GM23338 (cell line): ENCODE measurements at regions not wholly inside any gene's neighbourhood (a gene's known extent, or its start where the extent isn't known, plus 50 kb on each side); places are given as distances from the start of the nearest gene placed in this dataset.

Source experiments
- ATAC-seq: fragments of 200-7000 bp; cut with Tn5 transposase; 3 replicates; pipeline ENCODE4 v1.9.1; 2020
- DNase-seq: peaks from one replicate; pipeline ENCODE4 v3.0.0-alpha.2; 2015; ENCODE audit warnings: low spot score
- H2AFZ ChIP-seq: fragments of 200-600 bp; sonication (generic); 2 replicates; pipeline ENCODE4 v1.8.0; 2016; ENCODE audit warnings: antibody characterized with exemption, mild to moderate bottlenecking, moderate library complexity
- H3F3A ChIP-seq: fragments of 200-600 bp; sonication (generic); replicated peaks from 2 replicates; pipeline ENCODE4 v1.8.0; 2017; ENCODE audit warnings: antibody characterized with exemption, mixed run types, low read depth
- H3K27ac ChIP-seq: fragments of 200-600 bp; sonication (generic); 2 replicates; pipeline ENCODE4 v1.6.1; 2016; ENCODE audit warnings: low read depth
- H3K27me3 ChIP-seq: fragments of 200-600 bp; sonication (generic); 2 replicates; pipeline ENCODE4 v1.8.0; 2016; ENCODE audit warnings: mild to moderate bottlenecking, mixed run types, moderate library complexity; ENCODE audit not compliant: insufficient read depth
- H3K36me3 ChIP-seq: fragments of 200-600 bp; sonication (generic); 2 replicates; pipeline ENCODE4 v1.8.0; 2016; ENCODE audit warnings: mild to moderate bottlenecking; ENCODE audit not compliant: insufficient read depth
- H3K4me1 ChIP-seq: fragments of 200-600 bp; sonication (generic); 2 replicates; pipeline ENCODE4 v1.8.0; 2016; ENCODE audit warnings: mild to moderate bottlenecking, moderate library complexity; ENCODE audit not compliant: insufficient read depth
- H3K4me2 ChIP-seq: fragments of 200-600 bp; sonication (generic); 2 replicates; pipeline ENCODE4 v1.7.1; 2017; ENCODE audit warnings: mixed run types
- H3K4me3 ChIP-seq: fragments of 200-600 bp; sonication (generic); 2 replicates; pipeline ENCODE4 v1.6.1; 2016; ENCODE audit warnings: mixed run types
- H3K79me2 ChIP-seq: fragments of 200-600 bp; sonication (generic); replicated peaks from 2 replicates; pipeline ENCODE4 v1.8.0; 2017; ENCODE audit warnings: mild to moderate bottlenecking; ENCODE audit not compliant: insufficient read depth
- H3K9me2 ChIP-seq: fragments of 200-600 bp; sonication (generic); 2 replicates; pipeline ENCODE4 v1.8.0; 2017; ENCODE audit not compliant: insufficient read depth
- H4K20me1 ChIP-seq: fragments of 200-600 bp; sonication (generic); replicated peaks from 2 replicates; pipeline ENCODE4 v1.8.0; 2017; ENCODE audit warnings: mild to moderate bottlenecking; ENCODE audit not compliant: insufficient read depth
- H3K27ac Mint-ChIP-seq: 2 replicates; pipeline ENCODE4 v1.8.0; 2020; ENCODE audit warnings: inconsistent platforms, mild to moderate bottlenecking, moderate library complexity, mixed read lengths
- H3K27me3 Mint-ChIP-seq: 3 replicates; pipeline ENCODE4 v1.8.0; 2022; ENCODE audit warnings: low read depth, mild to moderate bottlenecking, moderate library complexity, mixed read lengths, inconsistent platforms; ENCODE audit not compliant: insufficient read depth, poor library complexity
- H3K36me3 Mint-ChIP-seq: 3 replicates; pipeline ENCODE4 v1.8.0; 2021; ENCODE audit warnings: low read depth, mild to moderate bottlenecking, inconsistent platforms, moderate library complexity, mixed read lengths
- H3K4me1 Mint-ChIP-seq: 3 replicates; pipeline ENCODE4 v1.8.0; 2020; ENCODE audit warnings: mild to moderate bottlenecking, inconsistent platforms, mixed read lengths
- H3K4me3 Mint-ChIP-seq: 3 replicates; pipeline ENCODE4 v1.8.0; 2021; ENCODE audit warnings: moderate library complexity, mild to moderate bottlenecking, inconsistent platforms, mixed read lengths
- H3K9me3 Mint-ChIP-seq: 3 replicates; pipeline ENCODE4 v1.8.0; 2020; ENCODE audit warnings: moderate library complexity, mild to moderate bottlenecking, inconsistent platforms, mixed read lengths
- CREB1 ChIP-seq: fragments of 250-450 bp; sonication (Bioruptor Pico); IDR thresholded peaks from 2 replicates; pipeline ENCODE4 v1.5.0; 2020; ENCODE audit warnings: low read depth, mild to moderate bottlenecking, moderate library complexity
- EZH2 ChIP-seq: fragments of 200-600 bp; sonication (generic); IDR thresholded peaks from one replicate; pipeline ENCODE4 v1.8.0; 2017; ENCODE audit warnings: antibody characterized with exemption, mild to moderate bottlenecking, low read depth; ENCODE audit not compliant: unreplicated experiment
- EZH2phosphoT487 ChIP-seq: fragments of 200-600 bp; sonication (generic); IDR thresholded peaks from one replicate; pipeline ENCODE4 v1.8.1; 2018; ENCODE audit warnings: antibody characterized with exemption; ENCODE audit not compliant: unreplicated experiment
- JUNB ChIP-seq: IDR thresholded peaks from one replicate; pipeline ENCODE4 v1.6.1; 2016; ENCODE audit warnings: antibody characterized with exemption; ENCODE audit not compliant: unreplicated experiment
- NANOG ChIP-seq: IDR thresholded peaks from 2 replicates; pipeline ENCODE4 v1.6.1; 2016; ENCODE audit warnings: antibody characterized with exemption, borderline replicate concordance
- POLR2AphosphoS5 ChIP-seq: IDR thresholded peaks from 2 replicates; pipeline ENCODE4 v1.6.1; 2016; ENCODE audit warnings: antibody characterized with exemption, low read depth
- STAT1 ChIP-seq: IDR thresholded peaks from one replicate; pipeline ENCODE4 v1.6.1; 2016; ENCODE audit warnings: antibody characterized with exemption; ENCODE audit not compliant: unreplicated experiment
- ZNF114 ChIP-seq: fragments of 250-450 bp; sonication (Bioruptor Pico); IDR thresholded peaks from 2 replicates; pipeline ENCODE4 v1.5.0; 2020; ENCODE audit warnings: mild to moderate bottlenecking, moderate library complexity
- ZNF331 ChIP-seq: fragments of 250-450 bp; sonication (Bioruptor Pico); IDR thresholded peaks from 2 replicates; pipeline ENCODE4 v1.5.0; 2020; ENCODE audit warnings: low read depth, mild to moderate bottlenecking, moderate library complexity
- TF ChIP-seq, protein P1 (sequence below): fragments of 250-450 bp; sonication (Bioruptor Pico); IDR thresholded peaks from 2 replicates; pipeline ENCODE4 v1.5.0; 2020; ENCODE audit warnings: mild to moderate bottlenecking, moderate library complexity
- TF ChIP-seq, protein P2 (sequence below): IDR thresholded peaks from one replicate; pipeline ENCODE4 v1.6.1; 2018; ENCODE audit warnings: antibody characterized with exemption; ENCODE audit not compliant: unreplicated experiment
- TF ChIP-seq, protein P3 (sequence below), 2 experiments: fragments of 200-600 bp in 1 of 2; sonication (generic) in 1 of 2; conservative IDR thresholded peaks; 2 replicates each; pipeline versions ENCODE4 v1.5.1 to v1.6.1; 2016 to 2017; ENCODE audit warnings: antibody characterized with exemption in 2 of 2, low read depth in 2 of 2, mild to moderate bottlenecking in 2 of 2, moderate library complexity in 1 of 2
- TF ChIP-seq, protein P4 (sequence below): IDR thresholded peaks from 2 replicates; pipeline ENCODE4 v1.6.1; 2016; ENCODE audit warnings: antibody characterized with exemption

DNA sequence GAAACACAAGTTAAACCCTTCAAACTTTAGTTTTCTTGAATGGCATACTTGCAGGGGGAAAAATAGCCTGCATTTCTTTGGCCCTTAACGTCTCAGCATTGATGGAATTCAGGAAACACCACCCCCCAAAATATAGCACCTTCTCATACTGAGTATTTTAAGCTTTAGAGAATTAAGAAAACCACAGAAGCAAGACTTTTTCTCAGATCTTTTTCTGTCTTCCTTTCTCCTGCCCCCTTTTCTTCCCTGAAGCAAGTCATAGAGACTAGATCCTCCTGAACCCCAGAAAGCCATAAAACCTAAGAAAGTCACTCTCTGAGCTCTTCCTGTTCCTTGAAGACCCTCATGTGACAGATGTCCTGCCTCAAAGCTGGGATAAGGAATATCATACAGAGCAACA is 1069.9 kb downstream of the EFNA5 start:
- no peak overlapping the region for H3K27ac ChIP-seq
- H4K20me1 ChIP-seq, result no peaks in the 10 kb centered on the region
- H3F3A ChIP-seq, result no peaks in the 10 kb centered on the region
- no peak for ATAC-seq
- H3K4me3 Mint-ChIP-seq, result no peak overlapping the region
- H3K4me2 ChIP-seq, result no peak overlapping the region
- H3K36me3 Mint-ChIP-seq, result no peaks in the 10 kb centered on the region
- no peak overlapping the region for H3K4me3 ChIP-seq
- no peak overlapping the region for H2AFZ ChIP-seq
- H3K27me3 ChIP-seq, result no peaks in the 10 kb centered on the region
- H3K9me3 Mint-ChIP-seq, result no peaks in the 10 kb centered on the region
- no peak overlapping the region for H3K27ac Mint-ChIP-seq
- peaks cover 5% of the 10 kb centered on the region for H3K4me1 Mint-ChIP-seq
- no peaks in the 10 kb centered on the region for H3K27me3 Mint-ChIP-seq
- H3K4me1 ChIP-seq, result no peaks in the 10 kb centered on the region
- H3K9me2 ChIP-seq, result no peaks in the 10 kb centered on the region
- no peak for DNase-seq
- TF ChIP-seq CREB1 (CRISPR knock-in tag), result no peak
- TF ChIP-seq POLR2AphosphoS5, result no peak
- TF ChIP-seq, protein P1, sequence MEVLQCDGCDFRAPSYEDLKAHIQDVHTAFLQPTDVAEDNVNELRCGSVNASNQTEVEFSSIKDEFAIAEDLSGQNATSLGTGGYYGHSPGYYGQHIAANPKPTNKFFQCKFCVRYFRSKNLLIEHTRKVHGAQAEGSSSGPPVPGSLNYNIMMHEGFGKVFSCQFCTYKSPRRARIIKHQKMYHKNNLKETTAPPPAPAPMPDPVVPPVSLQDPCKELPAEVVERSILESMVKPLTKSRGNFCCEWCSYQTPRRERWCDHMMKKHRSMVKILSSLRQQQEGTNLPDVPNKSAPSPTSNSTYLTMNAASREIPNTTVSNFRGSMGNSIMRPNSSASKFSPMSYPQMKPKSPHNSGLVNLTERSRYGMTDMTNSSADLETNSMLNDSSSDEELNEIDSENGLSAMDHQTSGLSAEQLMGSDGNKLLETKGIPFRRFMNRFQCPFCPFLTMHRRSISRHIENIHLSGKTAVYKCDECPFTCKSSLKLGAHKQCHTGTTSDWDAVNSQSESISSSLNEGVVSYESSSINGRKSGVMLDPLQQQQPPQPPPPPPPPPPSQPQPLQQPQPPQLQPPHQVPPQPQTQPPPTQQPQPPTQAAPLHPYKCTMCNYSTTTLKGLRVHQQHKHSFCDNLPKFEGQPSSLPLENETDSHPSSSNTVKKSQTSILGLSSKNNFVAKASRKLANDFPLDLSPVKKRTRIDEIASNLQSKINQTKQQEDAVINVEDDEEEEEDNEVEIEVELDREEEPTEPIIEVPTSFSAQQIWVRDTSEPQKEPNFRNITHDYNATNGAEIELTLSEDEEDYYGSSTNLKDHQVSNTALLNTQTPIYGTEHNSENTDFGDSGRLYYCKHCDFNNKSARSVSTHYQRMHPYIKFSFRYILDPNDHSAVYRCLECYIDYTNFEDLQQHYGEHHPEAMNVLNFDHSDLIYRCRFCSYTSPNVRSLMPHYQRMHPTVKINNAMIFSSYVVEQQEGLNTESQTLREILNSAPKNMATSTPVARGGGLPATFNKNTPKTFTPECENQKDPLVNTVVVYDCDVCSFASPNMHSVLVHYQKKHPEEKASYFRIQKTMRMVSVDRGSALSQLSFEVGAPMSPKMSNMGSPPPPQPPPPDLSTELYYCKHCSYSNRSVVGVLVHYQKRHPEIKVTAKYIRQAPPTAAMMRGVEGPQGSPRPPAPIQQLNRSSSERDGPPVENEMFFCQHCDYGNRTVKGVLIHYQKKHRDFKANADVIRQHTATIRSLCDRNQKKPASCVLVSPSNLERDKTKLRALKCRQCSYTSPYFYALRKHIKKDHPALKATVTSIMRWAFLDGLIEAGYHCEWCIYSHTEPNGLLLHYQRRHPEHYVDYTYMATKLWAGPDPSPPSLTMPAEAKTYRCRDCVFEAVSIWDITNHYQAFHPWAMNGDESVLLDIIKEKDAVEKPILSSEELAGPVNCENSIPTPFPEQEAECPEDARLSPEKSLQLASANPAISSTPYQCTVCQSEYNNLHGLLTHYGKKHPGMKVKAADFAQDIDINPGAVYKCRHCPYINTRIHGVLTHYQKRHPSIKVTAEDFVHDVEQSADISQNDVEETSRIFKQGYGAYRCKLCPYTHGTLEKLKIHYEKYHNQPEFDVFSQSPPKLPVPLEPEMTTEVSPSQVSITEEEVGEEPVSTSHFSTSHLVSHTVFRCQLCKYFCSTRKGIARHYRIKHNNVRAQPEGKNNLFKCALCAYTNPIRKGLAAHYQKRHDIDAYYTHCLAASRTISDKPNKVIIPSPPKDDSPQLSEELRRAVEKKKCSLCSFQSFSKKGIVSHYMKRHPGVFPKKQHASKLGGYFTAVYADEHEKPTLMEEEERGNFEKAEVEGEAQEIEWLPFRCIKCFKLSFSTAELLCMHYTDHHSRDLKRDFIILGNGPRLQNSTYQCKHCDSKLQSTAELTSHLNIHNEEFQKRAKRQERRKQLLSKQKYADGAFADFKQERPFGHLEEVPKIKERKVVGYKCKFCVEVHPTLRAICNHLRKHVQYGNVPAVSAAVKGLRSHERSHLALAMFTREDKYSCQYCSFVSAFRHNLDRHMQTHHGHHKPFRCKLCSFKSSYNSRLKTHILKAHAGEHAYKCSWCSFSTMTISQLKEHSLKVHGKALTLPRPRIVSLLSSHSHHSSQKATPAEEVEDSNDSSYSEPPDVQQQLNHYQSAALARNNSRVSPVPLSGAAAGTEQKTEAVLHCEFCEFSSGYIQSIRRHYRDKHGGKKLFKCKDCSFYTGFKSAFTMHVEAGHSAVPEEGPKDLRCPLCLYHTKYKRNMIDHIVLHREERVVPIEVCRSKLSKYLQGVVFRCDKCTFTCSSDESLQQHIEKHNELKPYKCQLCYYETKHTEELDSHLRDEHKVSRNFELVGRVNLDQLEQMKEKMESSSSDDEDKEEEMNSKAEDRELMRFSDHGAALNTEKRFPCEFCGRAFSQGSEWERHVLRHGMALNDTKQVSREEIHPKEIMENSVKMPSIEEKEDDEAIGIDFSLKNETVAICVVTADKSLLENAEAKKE (CRISPR knock-in tag), result no peak
- no peak for TF ChIP-seq STAT1
- TF ChIP-seq, protein P2, sequence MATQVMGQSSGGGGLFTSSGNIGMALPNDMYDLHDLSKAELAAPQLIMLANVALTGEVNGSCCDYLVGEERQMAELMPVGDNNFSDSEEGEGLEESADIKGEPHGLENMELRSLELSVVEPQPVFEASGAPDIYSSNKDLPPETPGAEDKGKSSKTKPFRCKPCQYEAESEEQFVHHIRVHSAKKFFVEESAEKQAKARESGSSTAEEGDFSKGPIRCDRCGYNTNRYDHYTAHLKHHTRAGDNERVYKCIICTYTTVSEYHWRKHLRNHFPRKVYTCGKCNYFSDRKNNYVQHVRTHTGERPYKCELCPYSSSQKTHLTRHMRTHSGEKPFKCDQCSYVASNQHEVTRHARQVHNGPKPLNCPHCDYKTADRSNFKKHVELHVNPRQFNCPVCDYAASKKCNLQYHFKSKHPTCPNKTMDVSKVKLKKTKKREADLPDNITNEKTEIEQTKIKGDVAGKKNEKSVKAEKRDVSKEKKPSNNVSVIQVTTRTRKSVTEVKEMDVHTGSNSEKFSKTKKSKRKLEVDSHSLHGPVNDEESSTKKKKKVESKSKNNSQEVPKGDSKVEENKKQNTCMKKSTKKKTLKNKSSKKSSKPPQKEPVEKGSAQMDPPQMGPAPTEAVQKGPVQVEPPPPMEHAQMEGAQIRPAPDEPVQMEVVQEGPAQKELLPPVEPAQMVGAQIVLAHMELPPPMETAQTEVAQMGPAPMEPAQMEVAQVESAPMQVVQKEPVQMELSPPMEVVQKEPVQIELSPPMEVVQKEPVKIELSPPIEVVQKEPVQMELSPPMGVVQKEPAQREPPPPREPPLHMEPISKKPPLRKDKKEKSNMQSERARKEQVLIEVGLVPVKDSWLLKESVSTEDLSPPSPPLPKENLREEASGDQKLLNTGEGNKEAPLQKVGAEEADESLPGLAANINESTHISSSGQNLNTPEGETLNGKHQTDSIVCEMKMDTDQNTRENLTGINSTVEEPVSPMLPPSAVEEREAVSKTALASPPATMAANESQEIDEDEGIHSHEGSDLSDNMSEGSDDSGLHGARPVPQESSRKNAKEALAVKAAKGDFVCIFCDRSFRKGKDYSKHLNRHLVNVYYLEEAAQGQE, result no peak
- no peak for TF ChIP-seq JUNB
- no peak for TF ChIP-seq EZH2
- TF ChIP-seq ZNF331 (CRISPR knock-in tag), result no peak
- no peak for TF ChIP-seq EZH2phosphoT487
- TF ChIP-seq, protein P3, sequence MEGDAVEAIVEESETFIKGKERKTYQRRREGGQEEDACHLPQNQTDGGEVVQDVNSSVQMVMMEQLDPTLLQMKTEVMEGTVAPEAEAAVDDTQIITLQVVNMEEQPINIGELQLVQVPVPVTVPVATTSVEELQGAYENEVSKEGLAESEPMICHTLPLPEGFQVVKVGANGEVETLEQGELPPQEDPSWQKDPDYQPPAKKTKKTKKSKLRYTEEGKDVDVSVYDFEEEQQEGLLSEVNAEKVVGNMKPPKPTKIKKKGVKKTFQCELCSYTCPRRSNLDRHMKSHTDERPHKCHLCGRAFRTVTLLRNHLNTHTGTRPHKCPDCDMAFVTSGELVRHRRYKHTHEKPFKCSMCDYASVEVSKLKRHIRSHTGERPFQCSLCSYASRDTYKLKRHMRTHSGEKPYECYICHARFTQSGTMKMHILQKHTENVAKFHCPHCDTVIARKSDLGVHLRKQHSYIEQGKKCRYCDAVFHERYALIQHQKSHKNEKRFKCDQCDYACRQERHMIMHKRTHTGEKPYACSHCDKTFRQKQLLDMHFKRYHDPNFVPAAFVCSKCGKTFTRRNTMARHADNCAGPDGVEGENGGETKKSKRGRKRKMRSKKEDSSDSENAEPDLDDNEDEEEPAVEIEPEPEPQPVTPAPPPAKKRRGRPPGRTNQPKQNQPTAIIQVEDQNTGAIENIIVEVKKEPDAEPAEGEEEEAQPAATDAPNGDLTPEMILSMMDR (conservative IDR thresholded peaks at IDR 0.05; ENCODE audit: low read depth in 2 of 2), result no peak
- TF ChIP-seq NANOG, result no peak
- TF ChIP-seq, protein P4, sequence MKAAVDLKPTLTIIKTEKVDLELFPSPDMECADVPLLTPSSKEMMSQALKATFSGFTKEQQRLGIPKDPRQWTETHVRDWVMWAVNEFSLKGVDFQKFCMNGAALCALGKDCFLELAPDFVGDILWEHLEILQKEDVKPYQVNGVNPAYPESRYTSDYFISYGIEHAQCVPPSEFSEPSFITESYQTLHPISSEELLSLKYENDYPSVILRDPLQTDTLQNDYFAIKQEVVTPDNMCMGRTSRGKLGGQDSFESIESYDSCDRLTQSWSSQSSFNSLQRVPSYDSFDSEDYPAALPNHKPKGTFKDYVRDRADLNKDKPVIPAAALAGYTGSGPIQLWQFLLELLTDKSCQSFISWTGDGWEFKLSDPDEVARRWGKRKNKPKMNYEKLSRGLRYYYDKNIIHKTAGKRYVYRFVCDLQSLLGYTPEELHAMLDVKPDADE, result no peak
- no peak for TF ChIP-seq ZNF114 (CRISPR knock-in tag)
- H3K36me3 ChIP-seq, result no peaks in the 10 kb centered on the region
- no peaks in the 10 kb centered on the region for H3K79me2 ChIP-seq
